ENCODE measurements at regions not wholly inside any gene's neighbourhood (a gene's known extent, or its start where the extent isn't known, plus 50 kb on each side); places are given as distances from the start of the nearest gene placed in this dataset.

DNA sequence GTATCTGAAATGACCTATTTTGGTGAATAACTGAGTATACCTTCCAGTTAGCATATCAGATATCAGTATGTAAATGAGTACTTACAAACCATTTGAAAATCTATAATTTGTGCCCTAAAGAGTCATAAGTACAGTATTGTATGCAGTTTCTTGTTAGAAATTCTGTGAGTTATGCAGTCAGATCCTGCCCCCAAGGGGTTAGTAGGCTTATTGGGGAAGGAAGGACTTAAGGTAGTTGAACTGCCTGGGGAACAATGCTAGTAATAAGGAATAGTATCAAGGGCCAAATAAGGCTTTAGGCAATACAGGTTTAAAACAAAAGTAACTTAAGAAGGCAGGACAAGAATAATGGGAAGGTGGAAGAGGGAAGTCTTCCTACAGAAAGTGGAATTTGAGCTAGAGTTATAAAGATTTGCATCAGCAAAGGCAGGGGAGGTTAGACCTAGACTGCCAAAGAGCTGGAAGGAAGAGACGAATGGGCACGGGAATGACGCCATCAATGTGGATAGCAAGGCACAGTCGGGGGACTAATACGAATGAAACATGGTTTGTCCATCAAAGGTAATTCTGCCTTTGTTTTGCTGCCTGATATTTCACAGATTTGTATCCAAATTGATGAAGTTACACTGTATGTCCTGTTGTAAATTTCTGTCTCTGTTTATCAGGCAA lies 182.9 kb upstream of the DPYD start:
- no peaks in the 10 kb centered on the region for H4K20me1 ChIP-seq (ENCODE audit: insufficient read depth)
- H3K9me3 ChIP-seq (ENCODE audit: low read length): peaks cover 11% of the 10 kb centered on the region
- H3K36me3 ChIP-seq (ENCODE audit: insufficient read depth, low read length): no peaks in the 10 kb centered on the region
- H2AFZ ChIP-seq (ENCODE audit: low read depth, low read length): no peak overlapping the region
- TF ChIP-seq SMC3 (conservative IDR thresholded peaks at IDR 0.05; ENCODE audit: poor library complexity): no peak
- TF ChIP-seq MXI1 (conservative IDR thresholded peaks at IDR 0.05; ENCODE audit: poor library complexity, severe bottlenecking): no peak
- TF ChIP-seq EZH2 (IDR thresholded peaks at IDR 0.05; ENCODE audit: borderline replicate concordance, insufficient read depth, low read length, poor library complexity, severe bottlenecking): no peak
- TF ChIP-seq, protein P1, sequence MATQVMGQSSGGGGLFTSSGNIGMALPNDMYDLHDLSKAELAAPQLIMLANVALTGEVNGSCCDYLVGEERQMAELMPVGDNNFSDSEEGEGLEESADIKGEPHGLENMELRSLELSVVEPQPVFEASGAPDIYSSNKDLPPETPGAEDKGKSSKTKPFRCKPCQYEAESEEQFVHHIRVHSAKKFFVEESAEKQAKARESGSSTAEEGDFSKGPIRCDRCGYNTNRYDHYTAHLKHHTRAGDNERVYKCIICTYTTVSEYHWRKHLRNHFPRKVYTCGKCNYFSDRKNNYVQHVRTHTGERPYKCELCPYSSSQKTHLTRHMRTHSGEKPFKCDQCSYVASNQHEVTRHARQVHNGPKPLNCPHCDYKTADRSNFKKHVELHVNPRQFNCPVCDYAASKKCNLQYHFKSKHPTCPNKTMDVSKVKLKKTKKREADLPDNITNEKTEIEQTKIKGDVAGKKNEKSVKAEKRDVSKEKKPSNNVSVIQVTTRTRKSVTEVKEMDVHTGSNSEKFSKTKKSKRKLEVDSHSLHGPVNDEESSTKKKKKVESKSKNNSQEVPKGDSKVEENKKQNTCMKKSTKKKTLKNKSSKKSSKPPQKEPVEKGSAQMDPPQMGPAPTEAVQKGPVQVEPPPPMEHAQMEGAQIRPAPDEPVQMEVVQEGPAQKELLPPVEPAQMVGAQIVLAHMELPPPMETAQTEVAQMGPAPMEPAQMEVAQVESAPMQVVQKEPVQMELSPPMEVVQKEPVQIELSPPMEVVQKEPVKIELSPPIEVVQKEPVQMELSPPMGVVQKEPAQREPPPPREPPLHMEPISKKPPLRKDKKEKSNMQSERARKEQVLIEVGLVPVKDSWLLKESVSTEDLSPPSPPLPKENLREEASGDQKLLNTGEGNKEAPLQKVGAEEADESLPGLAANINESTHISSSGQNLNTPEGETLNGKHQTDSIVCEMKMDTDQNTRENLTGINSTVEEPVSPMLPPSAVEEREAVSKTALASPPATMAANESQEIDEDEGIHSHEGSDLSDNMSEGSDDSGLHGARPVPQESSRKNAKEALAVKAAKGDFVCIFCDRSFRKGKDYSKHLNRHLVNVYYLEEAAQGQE (IDR thresholded peaks at IDR 0.05; ENCODE audit: borderline replicate concordance): no peak
- no peaks in the 10 kb centered on the region for H3K79me2 ChIP-seq (replicated peaks; ENCODE audit: insufficient read depth, low read length)
- no peaks in the 10 kb centered on the region for H3K27me3 ChIP-seq (ENCODE audit: insufficient read depth, low read depth, low read length)
- H3F3A ChIP-seq (ENCODE audit: insufficient read depth, low read length, poor library complexity, severe bottlenecking): no peaks in the 10 kb centered on the region
- H3K4me3 ChIP-seq (ENCODE audit: low read length): no peak overlapping the region
- H3K4me2 ChIP-seq (ENCODE audit: low read length): no peak overlapping the region
- H3K9ac ChIP-seq (ENCODE audit: low read length): no peak overlapping the region
- no peaks in the 10 kb centered on the region for H3K9me2 ChIP-seq (ENCODE audit: insufficient read depth, low read length)
- H3K27ac ChIP-seq (ENCODE audit: low read length): no peak overlapping the region

- no peaks in the 10 kb centered on the region for H3K79me2 ChIP-seq (replicated peaks; ENCODE audit: insufficient read depth, low read length)
- H3K4me3 ChIP-seq (ENCODE audit: low read length): no peak overlapping the region
- peaks cover 6% of the 10 kb centered on the region for H3K9me3 ChIP-seq (ENCODE audit: low read length)
- H3K36me3 ChIP-seq (ENCODE audit: insufficient read depth, low read length): no peaks in the 10 kb centered on the region
- H3K9ac ChIP-seq (ENCODE audit: low read length): no peak overlapping the region
- H3F3A ChIP-seq (ENCODE audit: insufficient read depth, low read length, poor library complexity, severe bottlenecking): no peaks in the 10 kb centered on the region
- no peak overlapping the region for H3K27ac ChIP-seq (ENCODE audit: low read length)
- H4K20me1 ChIP-seq (ENCODE audit: insufficient read depth): no peaks in the 10 kb centered on the region
- H3K9me2 ChIP-seq (ENCODE audit: insufficient read depth, low read length): no peaks in the 10 kb centered on the region
- H3K27me3 ChIP-seq (ENCODE audit: insufficient read depth, low read depth, low read length): no peaks in the 10 kb centered on the region
- no peak overlapping the region for H3K4me2 ChIP-seq (ENCODE audit: low read length)
- no peak overlapping the region for H2AFZ ChIP-seq (ENCODE audit: low read depth, low read length)
- TF ChIP-seq POLR2AphosphoS5 (IDR thresholded peaks at IDR 0.05): no peak
- no peak for TF ChIP-seq EP300 (conservative IDR thresholded peaks at IDR 0.05; ENCODE audit: poor library complexity, severe bottlenecking)
- TF ChIP-seq EZH2 (IDR thresholded peaks at IDR 0.05; ENCODE audit: borderline replicate concordance, insufficient read depth, low read length, poor library complexity, severe bottlenecking): no peak
- TF ChIP-seq RAD21 (conservative IDR thresholded peaks at IDR 0.05): no peak
- TF ChIP-seq MXI1 (conservative IDR thresholded peaks at IDR 0.05; ENCODE audit: poor library complexity, severe bottlenecking): no peak
- no peak for TF ChIP-seq SMC3 (conservative IDR thresholded peaks at IDR 0.05; ENCODE audit: poor library complexity)
- TF ChIP-seq TAF1 (IDR thresholded peaks at IDR 0.05; ENCODE audit: low read depth): no peak
- TF ChIP-seq, protein P2, sequence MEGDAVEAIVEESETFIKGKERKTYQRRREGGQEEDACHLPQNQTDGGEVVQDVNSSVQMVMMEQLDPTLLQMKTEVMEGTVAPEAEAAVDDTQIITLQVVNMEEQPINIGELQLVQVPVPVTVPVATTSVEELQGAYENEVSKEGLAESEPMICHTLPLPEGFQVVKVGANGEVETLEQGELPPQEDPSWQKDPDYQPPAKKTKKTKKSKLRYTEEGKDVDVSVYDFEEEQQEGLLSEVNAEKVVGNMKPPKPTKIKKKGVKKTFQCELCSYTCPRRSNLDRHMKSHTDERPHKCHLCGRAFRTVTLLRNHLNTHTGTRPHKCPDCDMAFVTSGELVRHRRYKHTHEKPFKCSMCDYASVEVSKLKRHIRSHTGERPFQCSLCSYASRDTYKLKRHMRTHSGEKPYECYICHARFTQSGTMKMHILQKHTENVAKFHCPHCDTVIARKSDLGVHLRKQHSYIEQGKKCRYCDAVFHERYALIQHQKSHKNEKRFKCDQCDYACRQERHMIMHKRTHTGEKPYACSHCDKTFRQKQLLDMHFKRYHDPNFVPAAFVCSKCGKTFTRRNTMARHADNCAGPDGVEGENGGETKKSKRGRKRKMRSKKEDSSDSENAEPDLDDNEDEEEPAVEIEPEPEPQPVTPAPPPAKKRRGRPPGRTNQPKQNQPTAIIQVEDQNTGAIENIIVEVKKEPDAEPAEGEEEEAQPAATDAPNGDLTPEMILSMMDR (IDR thresholded peaks at IDR 0.05; ENCODE audit: poor library complexity, severe bottlenecking): no peak
- TF ChIP-seq, protein P1 (IDR thresholded peaks at IDR 0.05; ENCODE audit: borderline replicate concordance): no peak
Measured at GRCh38 chr1:98102345-98103030, 181.7 kb upstream of the DPYD start.
